SK-N-SH (cell line): ENCODE measurements at regions not wholly inside any gene's neighbourhood (a gene's known extent, or its start where the extent isn't known, plus 50 kb on each side); places are given as distances from the start of the nearest gene placed in this dataset.

ENCODE experiments used
- CTCF ChIA-PET: fragments of 300-600, 350-600 bp; formaldehyde crosslinking; extraction: SDS; loops from one replicate; lab custom pipeline; 2021; lab: Yijun Ruan, JAX
- POLR2A ChIA-PET: fragments of 350-600 bp; sonication (Branson Sonifier 250); formaldehyde crosslinking; extraction: SDS; loops from one replicate; lab custom pipeline; 2020; ENCODE audit warnings: antibody characterized with exemption, inconsistent platforms; lab: Yijun Ruan, JAX
- DNase-seq: peaks from one replicate; pipeline ENCODE4 v3.0.0; 2012
- H2AFZ ChIP-seq: fragments of 200-600 bp; sonication (generic); 2 replicates; pipeline ENCODE4 v1.8.1; 2016; ENCODE audit warnings: antibody characterized with exemption, mild to moderate bottlenecking, low read depth
- H3F3A ChIP-seq: fragments of 200-600 bp; sonication (generic); replicated peaks from 2 replicates; pipeline ENCODE3; 2016; ENCODE audit warnings: antibody characterized with exemption, mild to moderate bottlenecking; ENCODE audit not compliant: insufficient read depth
- H3K27ac ChIP-seq, 2 experiments: fragments of 200-500 bp in 1 of 2; fragments of 200-600 bp in 1 of 2; sonication (Bioruptor generic) in 1 of 2; sonication (generic), shearing (Covaris generic) in 1 of 2; 2 replicates each; pipeline versions ENCODE4 v1.5.1 to v1.6.1; 2014 to 2016; ENCODE audit warnings: low read depth in 2 of 2, inconsistent platforms in 1 of 2, low read length in 1 of 2, mild to moderate bottlenecking in 1 of 2, mixed read lengths in 1 of 2
- H3K27me3 ChIP-seq: fragments of 200-600 bp; sonication (generic), shearing (Covaris generic); 2 replicates; pipeline ENCODE4 v1.6.1; 2016; ENCODE audit warnings: mixed run types; ENCODE audit not compliant: insufficient read depth
- H3K36me3 ChIP-seq, 2 experiments: fragments of 200-500 bp in 1 of 2; fragments of 200-600 bp in 1 of 2; sonication (Bioruptor generic) in 1 of 2; sonication (generic) in 1 of 2; replicated peaks in 1 of 2; 2 replicates each; pipeline versions ENCODE3 to v1.5.1; 2014 to 2016; ENCODE audit warnings: low read length in 1 of 2, mild to moderate bottlenecking in 1 of 2; ENCODE audit not compliant: insufficient read depth in 2 of 2, control insufficient read depth in 1 of 2
- H3K4me1 ChIP-seq, 2 experiments: fragments of 200-500 bp in 1 of 2; fragments of 200-600 bp in 1 of 2; sonication (Bioruptor generic) in 1 of 2; sonication (generic), shearing (Covaris generic) in 1 of 2; 2 replicates each; pipeline versions ENCODE4 v1.5.1 to v1.6.1; 2014 to 2016; ENCODE audit warnings: low read depth in 1 of 2, low read length in 1 of 2, mixed run types in 1 of 2; ENCODE audit not compliant: insufficient read depth in 2 of 2, control insufficient read depth in 1 of 2
- H3K4me2 ChIP-seq: fragments of 200-600 bp; sonication (generic), shearing (Covaris generic); 2 replicates; pipeline ENCODE4 v1.6.1; 2017; ENCODE audit warnings: mixed run types
- H3K4me3 ChIP-seq, 2 experiments: fragments of 200-500 bp in 1 of 2; fragments of 200-600 bp in 1 of 2; sonication (Bioruptor generic) in 1 of 2; sonication (generic), shearing (Covaris generic) in 1 of 2; 2 replicates each; pipeline versions ENCODE4 v1.5.1 to v1.8.1; 2014 to 2016; ENCODE audit warnings: low read depth in 2 of 2, inconsistent platforms in 1 of 2, low read length in 1 of 2, mild to moderate bottlenecking in 1 of 2, mixed read lengths in 1 of 2, moderate library complexity in 1 of 2
- H3K79me2 ChIP-seq: fragments of 200-600 bp; sonication (generic); 2 replicates; pipeline ENCODE4 v1.8.1; 2017; ENCODE audit warnings: mild to moderate bottlenecking; ENCODE audit not compliant: insufficient read depth
- H3K9ac ChIP-seq: fragments of 200-600 bp; sonication (generic); 2 replicates; pipeline ENCODE4 v1.6.1; 2017; ENCODE audit warnings: mixed run types
- H3K9me2 ChIP-seq: fragments of 200-600 bp; sonication (generic); 2 replicates; pipeline ENCODE4 v1.6.1; 2017; ENCODE audit warnings: mixed run types
- H3K9me3 ChIP-seq: fragments of 200-600 bp; sonication (generic); 2 replicates; pipeline ENCODE4 v1.6.1; 2017; ENCODE audit warnings: mixed run types, mild to moderate bottlenecking, moderate library complexity
- H4K20me1 ChIP-seq: fragments of 200-600 bp; sonication (generic); 2 replicates; pipeline ENCODE4 v1.6.1; 2017; ENCODE audit warnings: mild to moderate bottlenecking, mixed run types; ENCODE audit not compliant: insufficient read depth
- ELF1 ChIP-seq: IDR thresholded peaks from 2 replicates; pipeline ENCODE4 v1.4.0; 2012
- EP300 ChIP-seq, 2 experiments: IDR thresholded peaks; 2 replicates each; pipeline versions ENCODE4 v1.4.0 to v1.6.1; 2012; ENCODE audit warnings: borderline replicate concordance in 1 of 2, low read depth in 1 of 2, low read length in 1 of 2
- EZH2phosphoT487 ChIP-seq: fragments of 200-600 bp; sonication (generic); IDR thresholded peaks from 2 replicates; pipeline ENCODE4 v1.6.1; 2017; ENCODE audit warnings: low read depth, mixed run types, mild to moderate bottlenecking, antibody characterized with exemption, moderate library complexity, borderline replicate concordance
- FOSL2 ChIP-seq: IDR thresholded peaks from 2 replicates; pipeline ENCODE4 v1.4.0; 2012; ENCODE audit warnings: low read depth, mild to moderate bottlenecking, moderate library complexity, borderline replicate concordance
- FOXM1 ChIP-seq: IDR thresholded peaks from 2 replicates; pipeline ENCODE4 v1.4.0; 2012; ENCODE audit warnings: low read depth, mild to moderate bottlenecking
- GABPA ChIP-seq: IDR thresholded peaks from 2 replicates; pipeline ENCODE4 v1.4.0; 2012; ENCODE audit warnings: low read depth, mild to moderate bottlenecking
- GATA2 ChIP-seq: sonication (generic); formaldehyde crosslinking; IDR thresholded peaks from 2 replicates; pipeline ENCODE4 v1.5.0; 2020; ENCODE audit warnings: mild to moderate bottlenecking, missing genetic modification reagents
- NFIC ChIP-seq: IDR thresholded peaks from 2 replicates; pipeline ENCODE4 v1.4.0; 2012; ENCODE audit warnings: borderline replicate concordance
- PBX3 ChIP-seq: IDR thresholded peaks from 2 replicates; pipeline ENCODE4; 2012
- POLR2AphosphoS5 ChIP-seq: IDR thresholded peaks from 2 replicates; pipeline ENCODE4 v1.6.1; 2012; ENCODE audit warnings: low read depth, low read length
- REST ChIP-seq: IDR thresholded peaks from 2 replicates; pipeline ENCODE4 v1.6.1; 2012; ENCODE audit warnings: mild to moderate bottlenecking, low read depth, low read length, moderate library complexity
- RFX5 ChIP-seq: IDR thresholded peaks from 2 replicates; pipeline ENCODE4 v1.6.1; 2012; ENCODE audit warnings: mild to moderate bottlenecking, improper control_type of control experiment, low read length
- RXRA ChIP-seq: IDR thresholded peaks from 2 replicates; pipeline ENCODE4 v1.4.0; 2012; ENCODE audit warnings: low read depth, mild to moderate bottlenecking, borderline replicate concordance
- SMC3 ChIP-seq: IDR thresholded peaks from 2 replicates; pipeline ENCODE4 v1.6.1; 2012; ENCODE audit warnings: low read depth, low read length, improper control_type of control experiment
- TEAD4 ChIP-seq: IDR thresholded peaks from 2 replicates; pipeline ENCODE4 v1.4.0; 2012; ENCODE audit warnings: mild to moderate bottlenecking, borderline replicate concordance; ENCODE audit not compliant: insufficient read depth
- YY1 ChIP-seq: IDR thresholded peaks from 2 replicates; pipeline ENCODE4 v1.4.0; 2012; ENCODE audit warnings: low read depth, mild to moderate bottlenecking
- WGBS: methylation state at CpG from one replicate; pipeline ENCODE4 v1.1.6; 2017; ENCODE audit warnings: low lambda C conversion rate; 5-methylcytosine and 5-hydroxymethylcytosine counted together
- TF ChIP-seq, protein P1 (sequence below): fragments of 200-600 bp; sonication (generic); IDR thresholded peaks from 2 replicates; pipeline ENCODE4 v1.6.1; 2017; ENCODE audit warnings: antibody characterized with exemption, mild to moderate bottlenecking, moderate library complexity

DNA sequence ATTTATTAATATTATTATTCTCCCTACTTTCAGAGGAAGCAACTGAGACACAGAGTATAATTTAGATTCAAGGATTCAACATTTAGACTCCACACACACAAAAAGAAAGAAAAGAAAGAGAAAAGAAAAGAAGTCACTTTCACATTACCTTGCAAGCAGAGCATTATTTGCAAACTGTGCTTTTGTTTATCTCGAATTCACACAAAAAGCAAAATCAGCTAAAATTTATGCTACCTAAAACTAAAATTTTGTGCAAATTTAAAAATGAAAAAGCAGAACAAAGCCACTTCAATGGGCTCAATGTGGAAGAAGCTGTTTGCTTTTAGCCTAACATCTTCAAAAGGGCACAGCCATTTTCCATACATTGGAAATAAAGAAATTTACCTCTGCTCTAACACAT is 1282.7 kb upstream of the GYPC start (continued):
- TF ChIP-seq EZH2phosphoT487 (no peak), NFIC (no peak), PBX3 (no peak), FOSL2 (no peak), POLR2AphosphoS5 (no peak)
- TF ChIP-seq, protein P1, sequence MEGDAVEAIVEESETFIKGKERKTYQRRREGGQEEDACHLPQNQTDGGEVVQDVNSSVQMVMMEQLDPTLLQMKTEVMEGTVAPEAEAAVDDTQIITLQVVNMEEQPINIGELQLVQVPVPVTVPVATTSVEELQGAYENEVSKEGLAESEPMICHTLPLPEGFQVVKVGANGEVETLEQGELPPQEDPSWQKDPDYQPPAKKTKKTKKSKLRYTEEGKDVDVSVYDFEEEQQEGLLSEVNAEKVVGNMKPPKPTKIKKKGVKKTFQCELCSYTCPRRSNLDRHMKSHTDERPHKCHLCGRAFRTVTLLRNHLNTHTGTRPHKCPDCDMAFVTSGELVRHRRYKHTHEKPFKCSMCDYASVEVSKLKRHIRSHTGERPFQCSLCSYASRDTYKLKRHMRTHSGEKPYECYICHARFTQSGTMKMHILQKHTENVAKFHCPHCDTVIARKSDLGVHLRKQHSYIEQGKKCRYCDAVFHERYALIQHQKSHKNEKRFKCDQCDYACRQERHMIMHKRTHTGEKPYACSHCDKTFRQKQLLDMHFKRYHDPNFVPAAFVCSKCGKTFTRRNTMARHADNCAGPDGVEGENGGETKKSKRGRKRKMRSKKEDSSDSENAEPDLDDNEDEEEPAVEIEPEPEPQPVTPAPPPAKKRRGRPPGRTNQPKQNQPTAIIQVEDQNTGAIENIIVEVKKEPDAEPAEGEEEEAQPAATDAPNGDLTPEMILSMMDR: no peak

GRCh38 chr2:125386074-125386473 is 1269.9 kb upstream of the GYPC start:
- Histone ChIP-seq H3K4me2 (no peak overlapping the region), H3K9ac (no peak overlapping the region), H3F3A (no peaks in the 10 kb centered on the region), H3K9me3 (no peaks in the 10 kb centered on the region; the same call in 1 of the 2 replicates), H3K36me3 (no peaks in the 10 kb centered on the region), H2AFZ (no peak overlapping the region), H3K4me3 (no peak overlapping the region), H3K27ac (no peak overlapping the region), H3K9me2 (no peaks in the 10 kb centered on the region), H3K27me3 (no peaks in the 10 kb centered on the region), H3K4me1 (no peaks in the 10 kb centered on the region)
- 39% methylated on average over 4 of the region's 7 CpGs for WGBS
- CTCF ChIA-PET: no interaction called here
- POLR2A ChIA-PET: no interaction called here
- DNase-seq: no peak
- TF ChIP-seq YY1: no peak
- TF ChIP-seq GABPA: no peak
- TF ChIP-seq, all 33 proteins: peak for 0
- Histone ChIP-seq H3K79me2 (no peaks in the 10 kb centered on the region), H4K20me1 (no peaks in the 10 kb centered on the region)

GRCh38 chr2:125397535-125398251 is 1258.3 kb upstream of the GYPC start:
- DNase-seq: no peak
- no peak for TF ChIP-seq RXRA
- TF ChIP-seq PBX3: no peak
- no peak for TF ChIP-seq YY1
- TF ChIP-seq TEAD4: no peak
- no peak for TF ChIP-seq GATA2
- no peak for TF ChIP-seq REST
- no peak for TF ChIP-seq ELF1
- TF ChIP-seq EP300 (IDR thresholded peaks at IDR 0.05; ENCODE audit: borderline replicate concordance in 1 of 2, low read depth in 1 of 2, low read length in 1 of 2): no peak
- TF ChIP-seq RFX5: no peak
- TF ChIP-seq POLR2AphosphoS5: no peak
- no peak for TF ChIP-seq FOXM1
- TF ChIP-seq SMC3: no peak

More at GRCh38 chr2:125397535-125398251, 1258.3 kb upstream of the GYPC start:
- ChIA-PET CTCF (no interaction called here), POLR2A (no interaction called here)
- Histone ChIP-seq H3K9me3 (no peaks in the 10 kb centered on the region; the same call in 1 of the 2 replicates), H3F3A (no peaks in the 10 kb centered on the region), H4K20me1 (no peaks in the 10 kb centered on the region), H2AFZ (no peak overlapping the region), H3K36me3 (no peaks in the 10 kb centered on the region), H3K9me2 (no peaks in the 10 kb centered on the region), H3K4me3 (no peak overlapping the region), H3K4me1 (no peaks in the 10 kb centered on the region), H3K9ac (no peak overlapping the region), H3K27ac (no peak overlapping the region), H3K4me2 (no peak overlapping the region), H3K79me2 (no peaks in the 10 kb centered on the region), H3K27me3 (no peaks in the 10 kb centered on the region)
- WGBS: 10% methylated on average over 4 of the region's 4 CpGs
